ENCODE measurements at regions not wholly inside any gene's neighbourhood (a gene's known extent, or its start where the extent isn't known, plus 50 kb on each side); places are given as distances from the start of the nearest gene placed in this dataset.
A peak's percentile ranks its signal among the peaks of the same experiment; 100 is the strongest.

DNA sequence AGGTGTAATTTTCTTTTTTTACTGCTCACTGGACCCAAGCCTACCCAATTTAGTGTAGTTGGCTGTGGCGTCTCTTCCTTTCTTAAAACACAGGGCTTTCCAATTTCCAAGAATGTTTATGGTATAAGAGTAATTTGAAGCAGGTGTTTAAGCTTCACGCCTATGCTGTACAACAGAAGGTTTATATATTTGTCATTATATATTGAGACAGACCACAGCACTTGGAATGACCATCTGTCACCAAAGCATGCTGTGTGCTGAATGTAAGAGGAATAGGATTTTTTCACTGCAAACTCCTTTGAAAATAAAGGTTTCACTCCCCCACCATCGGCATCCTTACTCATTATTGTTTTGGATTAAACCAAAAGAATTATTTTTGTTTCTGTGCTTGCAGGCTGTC, 325.7 kb downstream of the OTOL1 start:
- no peaks in the 10 kb centered on the region for H3K9me3 ChIP-seq
- no peak for TF ChIP-seq POLR2A (IDR thresholded peaks at IDR 0.05)
- TF ChIP-seq, protein P1, sequence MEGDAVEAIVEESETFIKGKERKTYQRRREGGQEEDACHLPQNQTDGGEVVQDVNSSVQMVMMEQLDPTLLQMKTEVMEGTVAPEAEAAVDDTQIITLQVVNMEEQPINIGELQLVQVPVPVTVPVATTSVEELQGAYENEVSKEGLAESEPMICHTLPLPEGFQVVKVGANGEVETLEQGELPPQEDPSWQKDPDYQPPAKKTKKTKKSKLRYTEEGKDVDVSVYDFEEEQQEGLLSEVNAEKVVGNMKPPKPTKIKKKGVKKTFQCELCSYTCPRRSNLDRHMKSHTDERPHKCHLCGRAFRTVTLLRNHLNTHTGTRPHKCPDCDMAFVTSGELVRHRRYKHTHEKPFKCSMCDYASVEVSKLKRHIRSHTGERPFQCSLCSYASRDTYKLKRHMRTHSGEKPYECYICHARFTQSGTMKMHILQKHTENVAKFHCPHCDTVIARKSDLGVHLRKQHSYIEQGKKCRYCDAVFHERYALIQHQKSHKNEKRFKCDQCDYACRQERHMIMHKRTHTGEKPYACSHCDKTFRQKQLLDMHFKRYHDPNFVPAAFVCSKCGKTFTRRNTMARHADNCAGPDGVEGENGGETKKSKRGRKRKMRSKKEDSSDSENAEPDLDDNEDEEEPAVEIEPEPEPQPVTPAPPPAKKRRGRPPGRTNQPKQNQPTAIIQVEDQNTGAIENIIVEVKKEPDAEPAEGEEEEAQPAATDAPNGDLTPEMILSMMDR (IDR thresholded peaks at IDR 0.05), result no peak
- TF ChIP-seq EP300 (IDR thresholded peaks at IDR 0.05), result no peak
- WGBS, 2 donors, result 58 to 64% methylated on average over 3 of the region's 3 CpGs
- DNase-seq (ENCODE audit: low spot score in 2 of 2), result no peak
- H3K4me1 ChIP-seq, result no peaks in the 10 kb centered on the region
- H3K4me3 ChIP-seq, result no peak overlapping the region
- no peaks in the 10 kb centered on the region for H3K27me3 ChIP-seq
- no peaks in the 10 kb centered on the region for H3K36me3 ChIP-seq
- H3K27ac ChIP-seq, result no peak overlapping the region

DNA sequence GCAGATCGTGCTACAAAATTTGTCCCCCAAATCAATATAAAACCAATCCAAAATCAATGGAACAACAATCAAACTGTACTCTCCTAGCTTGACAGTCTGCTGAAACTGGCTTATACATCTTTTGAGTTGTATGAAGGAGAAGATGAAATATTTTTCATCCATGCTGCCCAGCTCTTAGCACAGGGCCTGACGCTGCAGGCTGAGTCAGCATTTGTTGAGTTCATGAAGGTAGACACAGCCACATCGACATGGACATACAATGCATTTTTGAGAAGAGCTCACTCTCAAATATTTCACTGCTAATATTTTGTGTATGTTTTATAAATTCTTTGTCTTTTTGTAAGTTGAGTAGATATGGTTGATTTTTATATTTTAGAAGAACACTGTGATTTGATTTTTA, 327.3 kb downstream of the OTOL1 start:
- Histone ChIP-seq H3K9me3 (no peaks in the 10 kb centered on the region), H3K27me3 (no peaks in the 10 kb centered on the region), H3K4me1 (no peaks in the 10 kb centered on the region), H3K36me3 (no peaks in the 10 kb centered on the region), H3K4me3 (no peak overlapping the region), H3K27ac (no peak overlapping the region)
- DNase-seq (ENCODE audit: low spot score in 2 of 2), result no peak
- no peak for TF ChIP-seq EP300 (IDR thresholded peaks at IDR 0.05)
- TF ChIP-seq POLR2A (IDR thresholded peaks at IDR 0.05), result no peak
- WGBS, 2 donors, result 87 to 93% methylated on average over 3 of the region's 3 CpGs

DNA sequence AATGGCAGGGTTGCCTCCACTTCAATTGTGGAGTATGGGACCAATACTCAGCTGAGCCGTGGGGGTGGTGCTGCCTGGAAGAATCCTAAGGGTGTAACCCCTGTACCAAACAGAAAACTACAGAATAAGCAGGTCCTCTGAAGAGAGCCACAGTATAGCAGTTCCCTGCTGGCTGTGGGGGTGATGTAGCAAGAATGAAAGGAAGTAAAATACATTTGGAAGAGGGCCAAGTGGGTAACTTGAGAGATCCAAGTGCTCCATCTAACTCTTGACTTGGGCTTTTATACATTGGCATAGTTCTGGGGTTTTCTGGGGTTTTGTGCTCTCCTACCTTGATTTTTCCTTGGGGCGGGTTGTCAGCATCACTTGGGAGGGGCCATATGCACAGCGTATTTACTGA, 341.4 kb downstream of the OTOL1 start:
- H3K9me3 ChIP-seq, result no peaks in the 10 kb centered on the region
- no peak overlapping the region for H3K27ac ChIP-seq
- WGBS, 2 donors, result 81 to 83% methylated on average over 3 of the region's 3 CpGs
- H3K27me3 ChIP-seq, result no peaks in the 10 kb centered on the region
- no peak for DNase-seq (ENCODE audit: low spot score in 2 of 2)
- H3K4me3 ChIP-seq, result no peak overlapping the region
- no peaks in the 10 kb centered on the region for H3K4me1 ChIP-seq
- H3K36me3 ChIP-seq, result no peaks in the 10 kb centered on the region
- TF ChIP-seq, protein P1 (IDR thresholded peaks at IDR 0.05), result no peak
- TF ChIP-seq EP300 (IDR thresholded peaks at IDR 0.05) (no peak), POLR2A (IDR thresholded peaks at IDR 0.05) (no peak)

DNA sequence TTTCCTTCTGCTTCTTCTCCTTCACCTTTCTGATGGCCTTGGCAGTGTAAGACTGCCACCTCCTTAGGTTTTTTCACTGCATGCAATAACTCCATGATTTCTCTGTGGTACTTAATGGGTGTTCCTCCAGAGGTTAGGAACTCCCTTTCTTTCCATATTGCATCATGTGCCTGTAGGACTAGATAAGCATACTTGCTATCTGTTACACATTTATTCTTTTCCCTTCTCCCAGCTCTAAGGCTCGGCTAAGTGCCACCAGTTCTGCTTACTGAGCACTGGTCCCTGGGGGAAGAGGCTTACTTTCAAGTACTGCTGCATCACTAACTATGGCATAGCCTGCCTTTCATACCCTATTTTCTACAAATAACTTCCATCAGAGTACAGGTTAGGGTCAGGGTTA, 351.8 kb downstream of the OTOL1 start:
- Histone ChIP-seq H3K4me3 (no peak overlapping the region), H3K27ac (no peak overlapping the region), H3K4me1 (no peaks in the 10 kb centered on the region), H3K9me3 (no peaks in the 10 kb centered on the region), H3K27me3 (no peaks in the 10 kb centered on the region), H3K36me3 (no peaks in the 10 kb centered on the region)
- no peak for DNase-seq (ENCODE audit: low spot score in 2 of 2)
- TF ChIP-seq EP300 (IDR thresholded peaks at IDR 0.05) (no peak), POLR2A (IDR thresholded peaks at IDR 0.05) (no peak)
- TF ChIP-seq, protein P1 (IDR thresholded peaks at IDR 0.05), result no peak
- 57 to 83% methylated on average over 1 of the region's 1 CpG for WGBS, 2 donors

DNA sequence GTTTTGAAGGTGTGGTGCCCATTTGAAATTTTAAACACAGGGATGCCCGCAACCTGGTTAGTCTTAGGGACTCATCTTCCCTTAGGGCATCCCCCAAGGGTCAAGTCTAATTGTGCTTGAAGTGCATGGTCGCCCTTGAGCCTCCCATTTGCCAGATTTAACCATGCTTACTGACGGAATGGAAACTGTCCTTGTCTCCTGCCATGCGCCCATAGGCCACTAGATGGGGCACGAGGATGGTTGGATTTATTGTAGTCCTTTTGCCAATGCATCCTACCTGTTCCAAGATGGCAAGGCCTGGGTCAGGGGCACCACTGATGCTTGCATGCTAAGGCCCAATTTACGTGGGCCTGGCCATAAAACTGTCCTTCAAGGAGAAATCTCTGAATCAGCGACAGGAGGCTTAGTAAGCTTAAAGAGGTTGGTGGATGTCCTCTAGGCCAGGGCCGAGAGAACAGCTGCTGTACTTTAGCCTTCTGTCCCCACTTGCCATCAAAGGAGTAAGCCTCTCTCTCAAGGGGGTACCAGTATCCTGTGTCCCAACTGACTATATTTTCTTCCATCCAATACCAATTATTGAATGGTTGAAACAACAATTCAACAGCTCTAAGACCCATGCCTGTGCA, 355.4 kb downstream of the OTOL1 start:
- Histone ChIP-seq H3K27me3 (no peaks in the 10 kb centered on the region), H3K27ac (no peak overlapping the region), H3K36me3 (no peaks in the 10 kb centered on the region), H3K4me1 (no peaks in the 10 kb centered on the region), H3K9me3 (no peaks in the 10 kb centered on the region), H3K4me3 (no peak overlapping the region)
- WGBS, 2 donors, result 52 to 59% methylated on average over 7 to 8 of the region's 8 CpGs
- no peak for TF ChIP-seq EP300 (IDR thresholded peaks at IDR 0.05)
- TF ChIP-seq, protein P1 (IDR thresholded peaks at IDR 0.05), result peak; percentile 47 to 53 (median 49)
- peak; percentile 19 to 56 for DNase-seq (ENCODE audit: low spot score in 2 of 2)

DNA sequence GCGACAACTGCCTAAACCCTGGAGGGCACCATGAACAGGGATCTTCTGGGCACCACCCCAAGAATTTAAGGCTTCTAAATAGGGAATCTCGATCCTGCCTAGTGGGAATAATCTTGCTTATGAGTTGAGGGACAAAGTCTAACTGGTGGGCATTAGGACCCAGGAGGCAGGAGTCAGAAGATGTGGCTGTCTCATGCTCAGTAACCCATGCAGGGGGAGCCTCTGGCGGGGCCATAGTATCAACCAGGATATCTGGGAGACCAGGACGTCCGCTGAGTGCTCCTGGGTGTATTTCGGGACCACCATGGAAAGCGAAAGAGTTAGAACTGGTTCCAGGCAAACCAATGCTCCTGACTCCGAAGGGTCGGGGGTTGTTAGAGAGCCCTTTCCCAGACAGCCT, 356.1 kb downstream of the OTOL1 start:
- no peak overlapping the region for H3K27ac ChIP-seq
- no peaks in the 10 kb centered on the region for H3K27me3 ChIP-seq
- no peak for TF ChIP-seq POLR2A (IDR thresholded peaks at IDR 0.05)
- TF ChIP-seq EP300 (IDR thresholded peaks at IDR 0.05), result no peak
- TF ChIP-seq, protein P1 (IDR thresholded peaks at IDR 0.05), result no peak
- H3K4me3 ChIP-seq, result no peak overlapping the region
- no peaks in the 10 kb centered on the region for H3K4me1 ChIP-seq
- no peaks in the 10 kb centered on the region for H3K36me3 ChIP-seq
- 92 to 96% methylated on average over 9 of the region's 9 CpGs for WGBS, 2 donors
- H3K9me3 ChIP-seq, result no peaks in the 10 kb centered on the region
- no peak for DNase-seq (ENCODE audit: low spot score in 2 of 2)

All from tibial nerve (tissue), 4 donors.